GOT3 (cell line): ENCODE measurements at regions not wholly inside any gene's neighbourhood (a gene's known extent, or its start where the extent isn't known, plus 50 kb on each side); places are given as distances from the start of the nearest gene placed in this dataset.

Experiments used
- DNase-seq: peaks from one replicate; lab custom pipeline; 2025; ENCODE audit warnings: mixed read lengths; lab: John Stamatoyannopoulos, UW

DNA sequence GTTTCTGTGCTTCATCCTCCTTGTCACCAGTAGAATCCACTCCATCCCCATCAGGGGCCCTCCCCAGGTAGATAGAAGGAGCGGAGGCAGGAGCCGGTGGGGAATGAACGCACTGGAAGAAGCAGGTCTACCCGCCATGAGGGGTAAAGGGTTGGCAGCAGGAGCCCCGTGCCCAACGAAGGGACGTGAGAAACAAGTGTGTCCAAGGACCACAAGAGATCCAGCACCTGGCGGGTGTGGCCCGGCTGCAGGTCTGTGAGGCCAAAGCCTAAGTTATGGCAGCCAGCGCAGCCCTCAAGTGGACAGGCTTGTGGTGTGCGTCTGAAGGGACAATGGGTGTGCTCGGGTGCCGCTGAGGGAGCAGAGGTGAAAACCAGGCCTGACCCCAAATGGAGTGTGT, 94.3 kb downstream of the IRX2 start:
- no peak for DNase-seq

GRCh38 chr5:2656206-2656605, 95.3 kb downstream of the IRX2 start:
- DNase-seq, result no peak

- no peak for DNase-seq
Measured at GRCh38 chr5:2653991-2654390, 97.5 kb downstream of the IRX2 start.

DNA sequence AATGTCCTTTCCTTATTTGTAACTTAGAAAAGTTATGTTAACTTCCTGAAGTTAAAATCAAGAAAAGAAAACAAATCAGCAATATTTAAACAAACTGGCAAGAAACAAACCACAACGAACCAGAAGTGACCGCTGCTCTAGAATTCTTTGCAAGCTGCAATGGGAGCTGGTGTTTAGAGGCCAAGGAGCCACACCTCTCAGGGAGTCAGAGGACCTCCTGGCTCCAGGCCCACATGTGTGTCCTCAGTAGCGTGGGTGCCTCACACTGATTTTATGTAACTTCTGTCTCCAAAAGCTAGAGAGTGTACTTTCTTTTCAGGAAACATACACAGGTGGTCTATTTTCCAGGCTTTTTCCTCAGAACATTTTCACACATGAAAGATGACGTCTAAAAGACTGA, 100.4 kb downstream of the IRX2 start:
- no peak for DNase-seq

- no peak for DNase-seq
Measured at GRCh38 chr5:2642684-2643345, 108.7 kb downstream of the IRX2 start.

- DNase-seq, result no peak
Measured at GRCh38 chr5:2640717-2641116, 110.8 kb downstream of the IRX2 start.

DNA sequence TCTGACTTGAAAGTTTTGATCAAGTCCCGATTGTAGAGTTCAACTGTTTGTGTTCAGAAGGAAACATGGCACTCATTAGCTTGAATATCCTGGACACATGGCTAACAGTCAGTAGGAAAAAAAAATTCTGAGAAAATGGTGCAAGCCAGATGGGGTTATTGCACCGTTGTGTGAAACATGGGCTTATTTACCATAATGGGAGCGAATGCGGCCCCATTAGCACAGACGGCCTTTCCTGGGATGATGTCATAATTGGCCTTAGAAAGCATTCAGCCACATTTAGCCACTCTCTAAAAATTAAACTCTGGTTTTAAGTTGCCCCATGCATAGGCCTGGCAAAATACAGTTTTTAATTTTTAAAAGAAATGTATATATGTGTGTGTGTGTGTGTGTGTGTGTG, 112.1 kb downstream of the IRX2 start:
- no peak for DNase-seq

- no peak for DNase-seq
Measured at GRCh38 chr5:2634399-2635176, 116.9 kb downstream of the IRX2 start.

DNA sequence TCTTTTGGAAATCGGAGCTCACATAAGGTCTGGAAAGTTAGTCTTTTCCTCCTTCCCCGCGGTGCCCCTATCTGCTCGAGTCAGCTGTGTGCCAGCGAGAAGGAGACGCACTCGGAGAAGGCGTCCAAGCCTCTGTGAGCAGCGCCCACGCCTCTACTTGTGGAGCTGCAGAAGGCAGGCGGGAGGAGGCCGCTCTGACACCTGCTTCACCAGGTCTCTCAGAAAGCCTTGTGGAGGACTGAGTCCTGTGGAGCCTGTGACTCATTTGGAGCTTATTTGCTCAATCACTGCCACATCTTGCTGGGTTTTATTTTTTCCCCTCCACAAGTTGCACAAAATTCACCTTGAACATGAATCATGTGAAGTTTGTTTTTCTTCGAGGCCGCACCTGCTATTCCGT, 117.5 kb downstream of the IRX2 start:
- no peak for DNase-seq

DNA sequence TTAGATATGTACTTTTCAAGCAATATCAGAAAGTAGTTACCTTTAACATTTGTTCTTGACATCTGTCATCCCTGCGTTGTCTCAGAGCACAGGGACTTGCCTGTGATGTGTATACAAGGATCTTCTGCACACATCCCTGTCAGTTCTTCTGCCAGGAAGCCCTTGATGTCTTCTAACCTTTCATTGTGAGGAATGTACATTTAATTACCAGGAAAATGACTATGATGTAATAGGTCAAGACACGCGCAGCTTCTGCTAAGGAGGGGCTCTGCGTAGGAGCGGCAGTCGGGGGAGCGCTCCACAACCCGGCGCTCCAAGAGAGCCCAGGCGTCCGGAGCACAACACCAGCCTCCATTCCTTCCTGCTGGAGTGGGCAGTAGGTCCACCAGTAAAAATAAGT, 119.7 kb downstream of the IRX2 start:
- no peak for DNase-seq

DNA sequence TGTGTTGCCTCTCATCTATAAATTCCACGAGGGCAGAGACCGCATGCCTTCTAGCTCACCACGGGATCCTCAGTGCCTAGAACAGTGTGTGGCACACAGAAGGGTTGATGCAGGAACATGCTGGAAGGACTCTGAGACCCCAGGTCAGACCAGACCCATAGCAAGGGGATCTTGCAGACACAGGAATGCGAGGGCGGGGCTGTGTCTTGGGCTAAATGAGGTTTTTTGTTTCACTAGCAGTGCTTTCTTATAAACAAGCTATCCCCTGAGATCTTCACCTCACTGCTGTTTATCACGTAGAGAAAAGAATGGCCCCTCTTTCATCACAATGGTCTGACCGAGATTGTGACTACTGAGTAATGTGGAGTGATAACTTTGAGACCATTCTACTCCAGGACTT, 122.4 kb downstream of the IRX2 start:
- DNase-seq, result no peak

- no peak for DNase-seq
Measured at GRCh38 chr5:2627867-2628266, 123.6 kb downstream of the IRX2 start.

GRCh38 chr5:2626572-2626971, 124.9 kb downstream of the IRX2 start:
- DNase-seq, result no peak

DNA sequence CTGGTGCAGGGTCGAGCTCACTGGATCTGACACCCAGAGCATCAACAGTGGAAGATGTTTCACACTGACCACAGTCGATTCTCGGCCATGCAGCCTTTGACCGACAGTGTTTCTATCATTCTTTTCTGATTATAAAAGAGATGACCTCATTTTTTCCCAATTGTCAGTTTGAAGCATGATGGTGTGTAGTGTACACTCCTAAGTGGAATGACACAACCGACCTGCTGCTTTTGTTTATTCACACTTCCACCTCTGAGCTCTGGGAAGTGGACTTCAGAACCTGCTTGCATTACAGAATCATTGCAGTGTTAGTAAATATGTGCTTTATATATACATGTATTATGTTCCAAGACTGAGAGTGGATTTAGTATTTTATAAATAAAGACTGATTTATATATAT, 128.6 kb downstream of the IRX2 start:
- DNase-seq, result no peak

DNA sequence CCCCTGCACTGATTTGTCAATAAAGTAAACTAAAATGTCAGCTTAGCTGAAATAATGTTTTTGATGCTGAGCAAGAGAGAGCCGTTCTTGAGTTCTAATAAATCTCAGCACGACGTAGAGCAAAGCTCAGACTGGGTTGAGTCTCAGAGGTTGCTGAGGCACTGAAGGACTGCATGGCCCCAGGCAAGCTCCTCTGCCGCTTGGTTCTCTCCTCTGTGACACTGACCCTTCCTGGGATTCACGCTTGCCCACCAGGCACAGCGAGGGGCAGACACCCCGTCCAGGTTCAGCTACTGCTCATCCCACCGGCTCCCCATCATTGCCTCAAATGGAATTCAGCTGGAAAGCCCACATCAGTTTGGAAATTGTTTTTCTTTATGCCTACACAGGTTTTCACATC, 129.8 kb downstream of the IRX2 start:
- no peak for DNase-seq

- no peak for DNase-seq
Measured at GRCh38 chr5:2619216-2619615, 132.3 kb downstream of the IRX2 start.

GRCh38 chr5:2617461-2617860, 134.0 kb downstream of the IRX2 start:
- no peak for DNase-seq

DNA sequence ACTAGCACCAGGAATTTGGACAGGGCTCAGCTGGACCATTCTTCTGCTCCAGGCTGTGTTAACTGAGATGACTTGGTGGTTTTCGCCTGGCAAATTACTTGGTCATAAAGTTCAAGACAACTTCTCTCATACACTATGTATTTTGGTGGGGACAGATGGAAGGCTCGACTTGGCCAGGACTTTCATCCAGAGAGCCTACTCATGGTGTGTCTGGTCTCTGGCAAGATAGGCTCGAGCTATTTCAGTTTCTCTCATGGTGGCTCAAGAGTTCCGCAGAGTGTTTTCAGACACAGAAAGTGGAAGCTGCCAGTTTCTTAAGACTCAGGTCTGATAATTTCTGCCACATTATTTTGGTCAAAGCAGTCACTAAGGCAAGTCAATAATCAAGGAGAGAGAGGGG, 135.6 kb downstream of the IRX2 start:
- DNase-seq, result no peak

GRCh38 chr5:2614571-2614970, 136.9 kb downstream of the IRX2 start:
- no peak for DNase-seq

DNA sequence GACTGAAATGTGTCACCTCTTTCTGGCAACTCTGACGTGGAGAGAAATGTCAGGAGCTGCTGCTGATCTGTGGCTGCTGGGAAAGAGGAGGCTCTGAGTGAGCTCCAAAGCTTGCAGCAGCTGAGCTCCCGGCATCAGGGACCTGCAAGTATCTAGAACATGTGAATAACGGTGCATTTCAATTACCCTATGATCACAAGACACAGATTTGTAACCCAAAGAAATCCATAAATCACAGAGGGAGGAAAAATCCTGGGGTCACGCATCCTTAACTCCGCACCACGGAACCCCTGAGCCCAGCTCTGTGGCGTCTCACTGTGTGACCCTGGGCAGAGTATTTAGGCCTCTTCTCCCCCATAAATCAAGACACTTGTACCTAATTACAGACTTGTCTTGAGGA, 139.8 kb downstream of the IRX2 start:
- no peak for DNase-seq

GRCh38 chr5:2610986-2611385, 140.5 kb downstream of the IRX2 start:
- no peak for DNase-seq

DNA sequence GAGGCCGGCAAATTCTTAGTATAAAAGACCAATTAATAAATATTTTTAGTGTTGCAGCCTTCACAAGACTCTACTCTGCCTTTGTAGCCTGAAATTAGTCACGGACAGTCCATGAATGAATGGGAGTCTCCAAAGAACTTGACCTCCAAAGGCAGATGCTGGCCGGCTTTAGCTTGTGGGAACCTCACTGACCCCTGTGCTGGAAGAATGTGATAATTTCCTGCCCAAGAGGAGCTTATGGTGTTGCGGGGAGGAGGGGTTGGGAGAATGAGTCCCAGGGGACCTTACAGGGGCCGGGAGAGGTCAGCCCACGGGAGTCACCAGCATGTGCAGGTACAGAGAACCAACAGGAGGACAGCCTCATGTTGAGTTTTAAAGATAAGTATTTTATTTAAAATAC, 143.1 kb downstream of the IRX2 start:
- DNase-seq, result no peak

DNA sequence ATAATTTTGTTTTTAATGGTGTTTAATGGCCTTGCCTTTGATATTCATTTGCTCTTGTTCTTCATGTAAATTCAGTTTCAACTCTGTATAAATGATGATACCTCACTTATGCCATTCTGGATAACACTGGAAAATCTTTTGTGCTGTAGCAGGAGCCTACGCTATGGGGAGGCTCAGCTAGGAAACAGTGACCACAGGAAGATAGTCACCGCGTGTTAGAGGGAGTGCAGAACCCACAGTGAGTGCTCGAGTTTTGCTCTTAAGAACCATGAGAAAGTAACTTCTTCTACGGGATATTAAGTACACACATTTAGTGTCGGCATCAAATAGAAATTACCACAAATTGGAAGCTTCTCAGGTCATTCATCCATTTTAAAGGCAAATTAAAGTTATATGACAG, 143.9 kb downstream of the IRX2 start:
- DNase-seq, result no peak

DNA sequence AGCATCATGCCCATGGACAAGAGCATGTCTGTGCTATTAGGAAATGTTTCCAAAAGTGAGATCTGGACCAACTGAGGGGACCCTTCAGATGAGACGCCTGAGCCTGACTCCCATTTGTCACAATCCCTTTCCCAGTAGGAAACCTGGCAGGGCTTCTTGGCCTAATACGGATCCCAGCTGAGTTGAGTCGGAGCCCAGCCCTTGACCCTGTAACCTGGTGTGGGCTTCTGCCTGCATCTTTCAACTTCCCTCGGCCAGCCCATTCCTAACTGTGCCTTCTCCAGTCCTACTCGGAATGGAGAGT, 148.3 kb downstream of the IRX2 start:
- no peak for DNase-seq
